ENCODE measurements at regions not wholly inside any gene's neighbourhood (a gene's known extent, or its start where the extent isn't known, plus 50 kb on each side); places are given as distances from the start of the nearest gene placed in this dataset.

GRCh38 chr11:41622707-41623359 lies 163.4 kb upstream of the LRRC4C start:
- no peaks in the 10 kb centered on the region for H3K79me2 ChIP-seq
- H3K27me3 ChIP-seq (ENCODE audit: control insufficient read depth, insufficient read depth, low read length), result no peaks in the 10 kb centered on the region
- no peak overlapping the region for H3K4me2 ChIP-seq (ENCODE audit: low read length)
- no peak overlapping the region for H3K4me3 ChIP-seq (ENCODE audit: low read depth, low read length)
- H3K27ac ChIP-seq, result no peak overlapping the region
- no peaks in the 10 kb centered on the region for H3K4me1 ChIP-seq
- no peaks in the 10 kb centered on the region for H3K9me3 ChIP-seq (ENCODE audit: control insufficient read depth, low read length)
- no peak for TF ChIP-seq CTCF (IDR thresholded peaks at IDR 0.05)
- no peaks in the 10 kb centered on the region for H3K36me3 ChIP-seq (ENCODE audit: control insufficient read depth, insufficient read depth, low read length)
- H3K9ac ChIP-seq, result no peak overlapping the region
- H2AFZ ChIP-seq, result no peak overlapping the region

GRCh38 chr11:41659985-41660384 lies 200.5 kb upstream of the LRRC4C start:
- no peak for TF ChIP-seq CTCF (IDR thresholded peaks at IDR 0.05)
- Histone ChIP-seq H3K4me2 (ENCODE audit: low read length) (no peak overlapping the region), H3K4me1 (no peaks in the 10 kb centered on the region), H3K36me3 (ENCODE audit: control insufficient read depth, insufficient read depth, low read length) (no peaks in the 10 kb centered on the region), H2AFZ (no peak overlapping the region), H3K9ac (no peak overlapping the region), H3K4me3 (ENCODE audit: low read depth, low read length) (no peak overlapping the region), H3K79me2 (no peaks in the 10 kb centered on the region), H3K27me3 (ENCODE audit: control insufficient read depth, insufficient read depth, low read length) (no peaks in the 10 kb centered on the region), H3K9me3 (ENCODE audit: control insufficient read depth, low read length) (no peaks in the 10 kb centered on the region), H3K27ac (no peak overlapping the region)

- Histone ChIP-seq H3K27me3 (ENCODE audit: control insufficient read depth, insufficient read depth, low read length) (no peaks in the 10 kb centered on the region), H3K4me2 (ENCODE audit: low read length) (no peak overlapping the region), H3K79me2 (no peaks in the 10 kb centered on the region), H3K4me1 (no peaks in the 10 kb centered on the region), H3K9me3 (ENCODE audit: control insufficient read depth, low read length) (no peaks in the 10 kb centered on the region), H3K4me3 (ENCODE audit: low read depth, low read length) (no peak overlapping the region), H3K9ac (no peak overlapping the region), H2AFZ (no peak overlapping the region), H3K36me3 (ENCODE audit: control insufficient read depth, insufficient read depth, low read length) (no peaks in the 10 kb centered on the region), H3K27ac (no peak overlapping the region)
- no peak for TF ChIP-seq CTCF (IDR thresholded peaks at IDR 0.05)
Measured at GRCh38 chr11:41660585-41660984, 201.1 kb upstream of the LRRC4C start.

GRCh38 chr11:41665441-41666360 lies 206.2 kb upstream of the LRRC4C start:
- Histone ChIP-seq H3K27ac (no peak overlapping the region), H3K4me1 (no peaks in the 10 kb centered on the region), H3K4me3 (ENCODE audit: low read depth, low read length) (no peak overlapping the region), H2AFZ (no peak overlapping the region), H3K9me3 (ENCODE audit: control insufficient read depth, low read length) (no peaks in the 10 kb centered on the region), H3K9ac (no peak overlapping the region), H3K36me3 (ENCODE audit: control insufficient read depth, insufficient read depth, low read length) (no peaks in the 10 kb centered on the region), H3K4me2 (ENCODE audit: low read length) (no peak overlapping the region), H3K79me2 (no peaks in the 10 kb centered on the region), H3K27me3 (ENCODE audit: control insufficient read depth, insufficient read depth, low read length) (no peaks in the 10 kb centered on the region)
- TF ChIP-seq CTCF (IDR thresholded peaks at IDR 0.05), result no peak

All from parathyroid adenoma (tissue), 2 donors.